ENCODE measurements at regions not wholly inside any gene's neighbourhood (a gene's known extent, or its start where the extent isn't known, plus 50 kb on each side); places are given as distances from the start of the nearest gene placed in this dataset.

DNA sequence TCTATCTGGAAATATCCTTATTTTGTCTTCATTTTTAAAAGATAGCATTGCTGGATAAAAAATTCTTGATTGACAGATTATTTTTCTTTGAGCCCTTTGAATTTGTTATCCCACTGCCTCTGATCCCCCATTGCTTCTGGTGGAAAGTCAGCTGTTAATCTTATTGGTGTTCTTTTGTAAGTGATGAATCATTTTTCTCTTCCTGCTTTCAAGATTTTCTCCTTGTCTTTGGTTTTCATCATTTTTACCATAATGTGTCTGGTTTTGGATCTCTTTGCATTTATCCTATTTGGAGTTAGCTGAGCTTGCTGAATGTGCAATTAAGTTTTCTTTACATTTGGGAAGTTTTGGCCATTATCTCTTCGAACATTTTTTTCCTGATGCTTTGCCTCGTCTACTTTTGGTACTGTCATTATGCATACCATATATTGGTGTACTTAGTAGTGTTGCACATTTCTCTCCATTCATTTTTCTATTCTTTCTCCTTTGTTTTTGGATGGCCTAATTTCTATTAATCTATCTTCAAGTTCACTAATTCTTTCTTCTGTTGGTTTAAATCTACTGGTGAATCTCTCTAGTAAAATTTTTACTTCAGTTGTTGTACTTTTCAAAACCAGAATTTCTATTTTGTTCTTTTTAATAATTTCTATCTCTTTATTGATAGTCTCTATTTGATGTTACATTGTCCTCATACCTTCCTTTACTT lies 440.0 kb upstream of the PROK2 start:
- TF ChIP-seq, protein P1, sequence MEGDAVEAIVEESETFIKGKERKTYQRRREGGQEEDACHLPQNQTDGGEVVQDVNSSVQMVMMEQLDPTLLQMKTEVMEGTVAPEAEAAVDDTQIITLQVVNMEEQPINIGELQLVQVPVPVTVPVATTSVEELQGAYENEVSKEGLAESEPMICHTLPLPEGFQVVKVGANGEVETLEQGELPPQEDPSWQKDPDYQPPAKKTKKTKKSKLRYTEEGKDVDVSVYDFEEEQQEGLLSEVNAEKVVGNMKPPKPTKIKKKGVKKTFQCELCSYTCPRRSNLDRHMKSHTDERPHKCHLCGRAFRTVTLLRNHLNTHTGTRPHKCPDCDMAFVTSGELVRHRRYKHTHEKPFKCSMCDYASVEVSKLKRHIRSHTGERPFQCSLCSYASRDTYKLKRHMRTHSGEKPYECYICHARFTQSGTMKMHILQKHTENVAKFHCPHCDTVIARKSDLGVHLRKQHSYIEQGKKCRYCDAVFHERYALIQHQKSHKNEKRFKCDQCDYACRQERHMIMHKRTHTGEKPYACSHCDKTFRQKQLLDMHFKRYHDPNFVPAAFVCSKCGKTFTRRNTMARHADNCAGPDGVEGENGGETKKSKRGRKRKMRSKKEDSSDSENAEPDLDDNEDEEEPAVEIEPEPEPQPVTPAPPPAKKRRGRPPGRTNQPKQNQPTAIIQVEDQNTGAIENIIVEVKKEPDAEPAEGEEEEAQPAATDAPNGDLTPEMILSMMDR (IDR thresholded peaks at IDR 0.05): no peak
- TF ChIP-seq POLR2A (IDR thresholded peaks at IDR 0.05): no peak

Measured in testis (tissue), 2 donors.